HG02852 (cell line): ENCODE measurements at regions not wholly inside any gene's neighbourhood (a gene's known extent, or its start where the extent isn't known, plus 50 kb on each side); places are given as distances from the start of the nearest gene placed in this dataset.

Experiments
- ATAC-seq: cut with Tn5 transposase; IDR thresholded peaks from one replicate; pipeline ENCODE4 v1.9.1; 2021; ENCODE audit warnings: mild to moderate bottlenecking, moderate library complexity; ENCODE audit not compliant: unreplicated experiment

DNA sequence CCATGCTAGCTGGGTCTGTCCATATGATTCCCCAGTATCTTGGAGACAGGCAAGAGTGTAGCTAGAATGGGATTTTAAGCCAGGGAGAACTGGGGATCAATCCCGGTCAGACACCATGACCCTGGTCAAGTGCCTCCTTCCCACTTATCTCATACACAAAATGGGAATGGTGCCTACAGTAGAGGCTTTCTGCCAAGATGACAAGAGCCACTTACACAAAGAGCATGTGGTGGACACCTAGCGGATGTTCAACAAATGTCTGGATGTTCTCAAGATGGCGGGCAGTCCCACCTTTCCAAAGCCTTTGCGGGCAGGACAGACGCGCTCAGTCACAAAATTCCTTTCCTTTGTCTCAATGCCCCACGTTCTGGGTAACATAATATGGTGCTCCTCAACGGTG is 57.3 kb downstream of the MAF start:
- no peak for ATAC-seq

DNA sequence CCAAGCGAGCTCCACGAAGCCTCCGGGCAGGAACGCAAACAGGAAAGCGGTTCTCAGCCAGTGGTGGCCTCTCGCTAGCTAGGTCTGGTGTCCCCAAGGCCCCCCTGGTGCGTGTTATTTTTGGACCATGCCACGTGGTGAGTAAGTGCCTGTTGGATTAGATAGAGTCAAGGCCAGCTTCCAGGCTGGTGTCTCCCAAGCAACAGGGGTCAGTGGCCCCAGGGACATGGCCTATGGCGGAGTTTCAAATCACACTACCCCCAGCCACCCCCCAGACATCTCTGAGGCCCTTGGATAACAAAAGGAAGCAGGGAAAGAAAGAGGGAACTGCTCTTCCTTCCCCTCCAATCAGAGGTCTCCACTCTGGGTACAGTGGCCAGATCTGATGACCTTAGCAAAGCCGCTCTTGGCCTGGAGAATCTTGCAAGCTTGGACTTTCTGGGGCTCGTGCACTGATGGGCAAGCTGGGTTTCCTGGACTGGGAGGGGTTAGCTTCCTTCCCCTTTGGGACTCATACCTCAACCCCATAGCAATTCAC is 58.2 kb downstream of the MAF start:
- no peak for ATAC-seq

DNA sequence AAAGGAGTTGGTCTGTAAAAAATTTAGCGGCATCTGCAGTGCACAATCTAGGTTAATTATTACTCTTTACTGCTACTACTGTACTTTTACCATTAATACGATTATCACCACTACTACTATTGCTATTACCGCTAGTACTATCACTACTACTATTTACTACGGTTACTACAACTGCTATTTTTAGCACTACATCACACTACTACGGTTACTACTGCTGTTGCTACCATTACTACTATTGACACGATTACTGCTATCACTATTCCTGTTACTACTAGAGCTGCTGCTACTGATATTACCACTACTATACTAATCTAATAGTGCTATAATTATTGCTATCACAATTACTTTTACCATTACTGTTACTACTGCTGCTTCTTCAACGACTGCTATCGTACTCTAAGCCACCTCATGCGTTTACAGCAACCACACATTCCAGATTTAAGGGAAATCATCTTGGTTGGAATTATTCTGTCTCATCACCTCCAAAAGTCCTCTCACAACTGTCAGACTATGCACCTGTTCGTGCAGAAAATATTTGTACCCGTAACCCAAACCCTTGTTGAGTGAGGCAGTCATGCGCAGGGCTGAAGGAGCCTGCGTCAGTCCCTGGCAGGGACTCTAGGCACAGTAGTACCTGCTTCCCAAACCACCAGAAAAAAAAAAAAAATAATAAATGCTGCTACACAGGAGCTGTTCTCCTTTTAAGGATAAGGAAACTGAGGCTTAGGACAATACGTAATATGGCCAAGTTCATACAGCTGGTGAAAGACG is 59.5 kb downstream of the MAF start:
- ATAC-seq, result no peak

DNA sequence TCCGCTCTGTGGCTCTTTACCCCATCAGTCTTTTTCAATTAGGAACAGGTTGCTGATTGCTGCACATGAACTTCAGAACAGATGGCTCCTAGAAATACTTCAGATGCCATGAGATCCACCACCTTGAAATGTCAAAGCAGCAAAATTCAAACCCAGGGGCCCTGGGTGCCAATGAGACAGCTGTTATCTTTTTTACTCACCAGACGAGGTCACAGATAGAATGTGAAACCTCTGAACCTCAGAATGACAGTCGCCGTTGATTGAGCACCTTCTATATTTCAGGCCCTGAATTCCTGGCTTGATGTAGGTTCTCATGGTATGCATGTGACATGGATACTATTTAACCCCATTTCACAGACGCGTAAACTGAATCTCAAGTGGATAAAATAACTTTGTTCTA is 63.0 kb downstream of the MAF start:
- no peak for ATAC-seq

DNA sequence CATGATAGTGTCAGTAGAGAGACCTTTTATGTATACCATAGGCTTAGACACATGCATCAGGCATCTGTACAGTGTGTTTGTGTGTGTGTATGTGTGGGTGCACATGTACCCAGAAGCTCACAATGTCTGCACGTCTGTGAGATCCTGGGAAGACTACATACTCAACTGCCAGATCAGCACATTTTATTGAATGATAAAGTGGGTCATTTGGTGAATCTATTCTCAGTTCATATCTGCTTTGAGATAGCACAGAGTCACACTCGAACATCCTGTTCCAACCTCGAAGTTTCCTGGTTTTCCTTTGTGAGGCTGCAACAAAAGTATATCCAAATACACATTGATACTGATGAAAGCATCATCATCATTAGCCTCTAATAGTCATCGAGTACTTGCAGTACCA is 63.6 kb downstream of the MAF start:
- no peak for ATAC-seq

DNA sequence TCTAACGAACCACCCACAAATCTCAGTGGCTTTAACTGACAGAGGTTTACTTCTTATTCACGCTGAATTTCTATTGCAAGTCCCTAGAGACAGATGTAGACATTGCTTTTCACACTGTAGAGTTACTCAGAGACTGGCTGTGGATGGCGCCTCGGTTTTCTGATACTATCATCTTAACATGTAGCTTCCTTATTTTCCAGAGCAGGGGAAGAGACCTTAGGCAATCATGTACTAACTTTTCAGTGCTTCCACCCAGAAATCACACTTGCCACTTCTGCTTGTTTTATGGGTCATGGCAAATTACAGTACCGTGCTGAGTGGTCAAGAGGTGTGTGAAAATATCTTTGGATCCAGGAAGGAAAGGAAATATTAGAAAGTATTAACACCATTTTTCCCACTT is 65.4 kb downstream of the MAF start:
- ATAC-seq, result no peak

DNA sequence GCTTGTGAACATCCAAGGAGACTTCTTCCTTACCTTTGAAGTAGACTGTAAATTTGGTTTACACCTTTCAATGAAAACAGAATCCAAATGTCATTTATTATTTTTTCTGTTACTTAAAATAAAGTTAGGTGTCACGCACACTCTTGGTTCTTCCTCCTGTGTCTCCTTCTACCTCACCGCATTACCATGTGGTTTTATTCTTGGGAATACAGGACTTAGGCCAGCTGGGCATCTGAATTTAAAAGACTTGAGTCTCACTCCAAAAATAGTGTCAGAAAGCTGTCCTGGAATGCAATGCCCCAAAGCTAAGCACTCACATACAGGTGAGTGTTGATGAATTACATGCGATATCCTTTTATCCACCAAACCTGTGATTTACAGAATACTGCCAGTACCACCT is 66.4 kb downstream of the MAF start:
- ATAC-seq, result no peak

DNA sequence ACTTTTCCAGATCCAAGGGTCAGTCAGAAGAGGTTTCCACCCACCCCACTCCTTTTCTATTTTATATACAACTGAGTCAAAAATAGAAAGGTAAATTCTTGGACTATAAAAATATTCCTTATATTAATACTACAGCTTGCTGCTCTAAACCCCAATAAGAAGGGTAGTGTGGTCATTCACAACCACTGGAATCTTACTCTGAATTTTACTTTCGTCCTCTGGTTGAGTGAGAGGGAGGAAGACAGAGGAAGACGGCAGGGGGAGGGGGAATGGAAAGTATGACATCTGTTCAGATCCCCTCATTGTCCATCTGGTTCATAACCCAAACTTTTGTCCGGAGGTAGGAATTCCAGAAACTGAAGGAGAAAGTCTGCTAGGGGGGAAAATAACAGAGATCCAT is 67.2 kb downstream of the MAF start:
- no peak for ATAC-seq

DNA sequence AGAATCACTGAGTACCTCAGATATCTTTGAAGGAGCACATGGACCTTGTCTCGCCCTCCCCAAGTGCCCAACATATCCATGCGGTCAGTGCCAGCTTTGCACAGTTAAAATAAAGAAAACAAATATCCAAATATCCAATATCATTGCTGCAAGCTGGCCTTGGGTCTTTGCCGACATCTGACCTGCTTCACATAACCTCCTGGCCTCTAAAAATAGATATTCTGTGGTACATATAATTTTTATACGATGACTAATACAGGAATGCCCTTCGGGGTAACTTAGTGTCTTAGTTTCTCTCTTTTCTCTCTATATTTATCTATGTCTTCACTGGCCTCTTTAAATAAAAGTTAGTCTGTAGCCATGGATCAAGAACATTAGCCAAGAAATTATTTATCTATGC is 67.8 kb downstream of the MAF start:
- ATAC-seq, result no peak

DNA sequence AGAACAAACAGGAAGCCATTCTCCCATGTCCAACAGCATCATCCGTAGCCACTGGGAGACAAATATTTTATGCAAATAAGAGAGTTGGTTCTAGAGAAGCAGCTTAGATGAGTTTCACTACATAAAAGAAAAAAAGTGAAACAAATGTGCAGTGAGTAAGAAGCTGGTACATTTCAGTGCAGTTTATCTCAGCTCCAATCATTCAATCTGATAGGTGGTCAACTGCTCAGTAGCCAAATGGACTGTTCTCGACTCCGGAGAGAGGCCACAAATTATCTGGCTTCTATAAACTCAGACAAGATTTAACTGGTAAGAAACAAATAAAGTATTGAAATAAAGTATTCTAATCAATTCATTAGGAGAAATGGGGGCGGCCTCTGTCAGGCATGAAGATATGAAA is 68.3 kb downstream of the MAF start:
- no peak for ATAC-seq

DNA sequence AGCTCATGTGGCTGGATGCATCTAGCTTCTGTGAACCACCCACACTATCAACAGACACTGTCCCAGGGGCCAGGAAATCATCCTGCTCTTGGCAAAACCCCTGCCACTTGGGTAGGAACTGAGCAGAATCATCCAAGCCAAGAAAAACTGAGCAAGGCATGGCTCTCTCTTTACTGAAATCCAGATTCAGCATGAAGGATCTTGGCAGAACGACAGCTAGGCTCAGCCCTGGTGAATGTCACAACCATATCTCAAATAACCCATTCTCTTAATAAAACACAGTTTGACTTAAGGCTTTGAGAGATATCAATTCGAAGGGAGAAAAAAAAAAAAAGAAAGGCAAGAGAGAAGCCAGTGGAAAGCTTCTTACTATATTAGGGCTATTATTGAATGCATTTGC is 72.2 kb downstream of the MAF start:
- no peak for ATAC-seq

DNA sequence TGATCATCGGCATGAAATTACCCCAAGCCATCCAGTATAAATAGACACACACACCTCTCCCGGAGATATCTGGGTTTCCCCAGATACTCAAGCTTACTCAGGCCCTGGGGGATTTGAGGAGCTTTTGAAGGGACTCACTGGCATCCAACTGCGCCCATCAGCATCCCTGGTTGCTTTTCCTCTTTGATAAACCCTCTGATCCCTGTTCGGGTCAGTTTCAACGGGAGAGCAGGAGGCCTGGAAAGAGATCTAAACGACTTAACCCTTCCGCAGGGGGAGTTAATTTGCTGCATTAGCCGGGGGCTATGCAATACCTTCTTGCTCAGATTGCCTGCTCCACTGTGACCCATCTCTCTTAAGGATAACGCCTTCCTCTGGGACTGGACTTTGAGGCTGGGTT is 76.6 kb downstream of the MAF start:
- no peak for ATAC-seq

DNA sequence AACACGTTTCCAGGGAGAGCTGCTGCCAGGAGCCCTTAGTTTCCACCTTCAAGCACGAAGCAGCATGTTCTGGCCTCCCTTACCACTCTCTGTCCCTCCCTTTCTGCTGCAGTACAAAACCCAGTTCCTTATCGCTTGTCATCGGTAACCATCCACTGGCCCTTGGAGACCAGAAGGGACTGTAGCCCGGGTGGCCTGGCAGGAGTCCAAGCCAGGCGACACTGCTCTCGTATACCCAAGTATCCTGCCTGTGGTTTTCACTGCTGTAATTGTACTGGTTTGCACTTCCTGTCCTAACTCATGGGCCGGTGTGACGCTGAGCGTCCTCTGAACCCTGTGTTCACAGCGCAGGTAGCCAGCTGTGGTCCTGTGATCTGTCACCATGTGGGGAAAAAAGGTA is 81.1 kb downstream of the MAF start:
- ATAC-seq, result no peak

DNA sequence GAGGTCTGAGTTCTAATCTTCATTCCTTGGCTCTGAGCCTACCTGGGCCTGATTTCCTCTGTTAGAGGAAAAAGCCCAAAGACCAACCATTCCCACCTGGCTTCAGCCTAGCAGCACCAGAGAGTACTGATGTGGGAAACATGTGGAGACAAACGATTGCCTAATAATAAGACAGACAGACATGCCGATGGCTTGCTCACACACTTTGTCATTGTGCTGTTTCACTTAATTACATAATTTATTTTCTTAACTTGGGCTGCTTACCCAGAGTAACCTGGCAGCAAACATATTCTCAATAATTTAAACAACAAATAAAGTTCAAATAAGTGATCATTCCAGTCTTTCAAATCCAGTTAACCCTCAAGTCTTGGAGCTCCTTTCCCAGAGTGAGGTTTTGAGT is 83.4 kb downstream of the MAF start:
- no peak for ATAC-seq

DNA sequence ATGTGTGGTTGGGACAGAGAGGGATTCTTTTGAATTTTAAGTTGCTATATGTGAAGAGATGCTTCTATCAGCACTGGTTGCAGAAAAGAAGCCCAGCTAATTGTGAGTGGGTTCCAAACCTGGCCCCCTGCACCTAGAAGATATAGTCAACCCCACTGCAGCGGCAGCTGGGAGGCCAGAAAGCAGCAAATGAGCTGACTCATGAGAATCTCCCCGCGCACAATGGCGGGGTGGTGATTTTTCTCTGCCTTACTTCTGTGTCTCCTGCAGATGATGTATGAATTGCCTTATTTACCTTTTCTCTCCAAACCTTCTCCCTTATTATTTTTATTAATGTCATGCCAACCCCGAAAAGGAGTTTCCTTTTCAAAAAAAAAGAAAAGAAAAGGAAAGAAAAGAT is 89.7 kb downstream of the MAF start:
- no peak for ATAC-seq

DNA sequence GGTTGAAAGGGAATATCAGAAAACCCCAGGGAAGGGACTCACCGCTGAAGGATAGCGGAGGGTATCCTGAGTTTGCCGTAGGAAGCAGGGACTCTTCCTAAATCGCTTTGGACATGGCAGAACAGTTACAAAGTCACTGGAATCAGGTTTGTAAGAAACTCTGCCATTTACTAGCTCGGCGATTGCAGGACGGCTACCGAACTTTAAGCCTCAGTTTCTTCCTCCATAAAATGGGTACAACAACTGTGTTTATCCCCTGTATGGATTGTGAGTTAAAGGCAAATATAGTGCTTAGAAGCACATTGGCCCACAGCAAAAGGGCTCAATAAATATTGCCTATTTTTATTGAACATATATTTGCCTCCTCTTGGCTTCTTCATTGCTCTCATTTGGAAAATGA is 90.6 kb downstream of the MAF start:
- ATAC-seq, result no peak

DNA sequence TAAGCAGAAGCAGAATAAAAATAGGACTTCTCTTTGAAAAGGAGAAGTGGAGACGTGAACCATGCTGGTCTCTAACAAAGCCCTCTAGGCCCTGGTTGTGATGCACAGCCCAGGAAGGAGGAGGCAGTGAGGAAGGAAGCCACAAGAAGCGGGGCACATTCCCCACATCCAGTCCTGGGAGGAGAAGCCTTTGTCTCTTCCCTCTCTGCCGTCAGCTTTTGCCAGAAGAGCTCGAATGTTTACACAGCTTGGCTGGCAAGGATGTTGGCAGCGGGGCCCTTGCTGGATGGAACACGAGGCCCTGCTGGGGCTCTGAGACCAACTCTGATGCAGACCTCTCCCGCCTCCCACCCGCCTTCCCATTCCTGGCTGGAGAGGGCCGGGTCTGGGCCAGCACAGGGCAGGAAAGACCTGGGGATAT is 91.3 kb downstream of the MAF start:
- ATAC-seq, result no peak

DNA sequence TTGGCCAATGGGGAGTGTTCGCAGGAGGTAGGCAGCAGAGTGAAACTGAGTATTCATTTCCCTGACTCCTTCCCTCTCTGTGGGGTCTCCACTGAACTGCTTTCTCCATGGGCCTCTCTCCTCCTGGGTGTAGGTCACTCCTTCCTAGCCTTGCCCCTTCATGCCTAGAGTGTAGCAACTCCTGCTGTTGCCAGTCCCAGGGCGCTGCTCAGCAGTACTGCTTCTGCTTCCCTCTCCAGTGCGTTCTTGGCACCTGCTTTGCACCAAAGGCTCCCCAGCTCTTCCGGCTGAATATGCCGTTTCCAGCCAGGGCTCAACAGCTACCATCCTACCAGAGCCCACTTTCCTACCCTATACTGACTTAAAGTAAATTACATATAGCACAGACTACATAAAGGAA is 92.2 kb downstream of the MAF start:
- no peak for ATAC-seq

DNA sequence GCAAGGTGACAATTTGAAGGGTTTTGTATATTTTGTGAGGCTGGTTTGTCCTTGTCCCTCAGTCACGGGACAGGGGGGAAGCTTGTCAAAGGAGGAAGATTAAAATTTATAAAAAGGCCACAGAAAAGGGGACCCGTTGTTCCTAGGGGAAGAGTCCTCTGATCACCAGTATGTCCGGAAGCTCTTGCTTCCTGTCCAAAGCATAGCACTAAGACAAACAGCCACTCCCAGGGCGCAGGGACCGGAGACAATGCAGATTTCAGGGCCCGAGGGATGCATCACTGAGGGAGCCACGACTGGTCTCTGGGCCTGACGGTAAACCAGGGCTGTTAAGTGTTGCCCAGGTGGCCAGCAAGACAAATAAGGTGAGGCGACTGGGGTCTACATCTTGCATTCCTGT is 95.2 kb downstream of the MAF start:
- no peak for ATAC-seq

DNA sequence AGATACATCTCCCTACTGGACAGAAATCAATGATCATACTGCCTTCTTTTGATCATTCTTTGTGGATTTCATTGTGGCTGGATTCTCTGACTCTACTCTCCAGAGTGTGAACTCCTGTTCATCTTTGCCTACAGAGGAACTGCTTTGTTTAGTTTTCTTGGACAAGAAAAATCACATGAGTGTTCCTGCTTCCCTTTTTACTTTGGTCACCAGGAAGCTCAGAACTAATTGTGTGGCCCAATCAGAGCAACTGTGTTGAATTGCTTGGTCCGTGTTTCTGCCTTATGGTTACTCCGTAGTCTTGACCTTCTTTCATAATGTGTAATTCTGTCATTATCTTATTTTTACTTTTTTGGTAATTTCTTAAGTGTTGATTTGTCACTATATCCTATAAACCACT is 97.0 kb downstream of the MAF start:
- ATAC-seq, result no peak

DNA sequence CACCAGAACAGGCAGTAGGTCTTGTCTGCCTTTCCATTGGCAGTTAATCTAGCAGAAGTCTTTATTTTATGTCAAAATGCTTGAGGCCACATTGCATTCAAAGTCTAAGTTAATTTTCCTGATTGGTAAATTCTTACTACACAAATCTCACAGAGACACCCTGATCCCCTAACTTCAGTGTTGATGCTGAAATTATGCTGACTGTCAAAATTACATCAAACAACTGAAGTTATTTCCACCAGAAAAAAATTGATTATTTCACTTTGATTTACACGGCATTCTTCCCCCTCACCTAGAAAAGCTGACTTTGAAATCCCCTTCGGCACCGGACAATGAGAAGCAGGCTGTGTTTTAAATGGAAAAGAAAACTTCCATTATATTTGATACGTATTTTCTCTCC is 99.1 kb downstream of the MAF start:
- ATAC-seq, result no peak

DNA sequence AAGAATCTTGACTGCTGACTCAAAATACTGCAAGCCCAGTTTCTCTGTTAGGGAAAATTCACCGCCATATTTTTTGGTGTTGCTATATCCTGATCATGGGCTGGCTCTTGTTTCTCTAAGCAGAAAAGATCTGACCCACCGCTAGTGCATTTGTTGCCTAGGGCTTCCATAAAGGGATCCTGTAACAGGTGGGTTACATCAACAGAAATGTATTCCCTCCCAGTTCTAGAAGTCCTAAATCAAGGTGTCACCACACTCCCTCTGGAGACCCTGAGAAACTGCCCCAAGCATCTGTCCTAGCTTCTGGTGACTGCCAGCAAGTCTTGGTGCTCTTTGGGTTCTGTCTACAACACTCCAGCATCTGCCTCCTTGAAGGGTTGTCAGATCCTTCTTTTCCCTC is 99.7 kb downstream of the MAF start:
- no peak for ATAC-seq

DNA sequence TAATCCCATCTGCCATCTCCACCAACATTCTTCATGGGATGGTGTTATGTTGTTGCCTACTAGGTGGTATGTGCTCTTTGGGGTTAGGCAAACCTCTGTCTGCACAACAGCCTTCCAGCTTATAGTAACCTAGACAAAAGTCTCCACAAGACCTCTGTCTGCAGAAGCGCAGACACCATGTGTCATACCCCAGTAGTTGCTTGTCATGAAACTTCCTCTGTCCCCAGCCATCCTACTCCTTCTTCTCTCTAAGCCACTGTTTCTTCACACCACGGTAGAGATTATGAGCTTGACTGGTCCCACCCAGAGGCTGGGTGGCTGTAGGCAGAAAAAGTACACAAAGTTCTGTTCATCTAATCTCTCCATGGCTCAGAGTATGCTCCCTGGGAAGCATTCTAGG is 100.3 kb downstream of the MAF start:
- ATAC-seq, result no peak
